T-helper 9 cell (primary cell): ENCODE measurements at regions not wholly inside any gene's neighbourhood (a gene's known extent, or its start where the extent isn't known, plus 50 kb on each side); places are given as distances from the start of the nearest gene placed in this dataset.

Experiments used
- DNase-seq: peaks from one replicate; pipeline ENCODE4 v3.0.0-alpha.2; 2020

DNA sequence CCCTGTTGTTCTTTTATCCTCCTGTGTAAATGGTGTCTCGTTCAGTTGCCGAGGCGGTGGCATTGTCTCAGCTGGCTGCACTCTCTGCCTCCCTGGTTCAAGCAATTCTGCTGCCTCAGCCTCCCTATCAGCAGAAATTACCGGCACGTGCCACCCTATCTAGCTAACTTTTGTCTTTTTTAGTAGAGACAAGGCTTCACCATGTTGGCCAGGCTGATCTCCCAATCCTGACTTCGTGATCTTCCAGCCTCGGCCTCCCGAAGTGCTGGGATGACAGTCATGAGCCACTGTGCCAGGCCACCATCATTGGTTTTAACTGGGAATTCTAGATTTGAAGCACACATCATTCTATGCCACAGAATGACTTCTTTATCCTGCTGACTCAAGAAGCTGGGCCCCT, 175.3 kb upstream of the ALG10B start:
- no peak for DNase-seq

DNA sequence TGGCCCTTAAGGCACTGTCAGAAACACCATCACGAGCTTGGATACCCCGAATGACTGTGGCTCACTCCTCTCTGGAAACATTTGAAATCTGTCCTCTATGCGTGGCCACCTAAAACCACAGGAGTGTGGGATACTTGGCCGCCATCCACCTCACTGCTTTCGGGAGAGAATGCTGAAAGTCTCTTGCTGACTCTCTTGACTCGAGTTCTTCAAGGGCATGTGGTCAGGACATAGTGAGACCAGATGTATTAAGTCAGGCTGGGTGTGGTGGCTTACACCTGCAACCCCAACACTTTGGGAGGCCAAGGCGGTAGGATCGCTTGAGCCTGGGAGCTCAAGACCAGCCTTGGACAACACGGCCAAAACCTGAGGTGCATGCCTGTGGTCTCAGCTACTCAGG, 174.7 kb upstream of the ALG10B start:
- no peak for DNase-seq

DNA sequence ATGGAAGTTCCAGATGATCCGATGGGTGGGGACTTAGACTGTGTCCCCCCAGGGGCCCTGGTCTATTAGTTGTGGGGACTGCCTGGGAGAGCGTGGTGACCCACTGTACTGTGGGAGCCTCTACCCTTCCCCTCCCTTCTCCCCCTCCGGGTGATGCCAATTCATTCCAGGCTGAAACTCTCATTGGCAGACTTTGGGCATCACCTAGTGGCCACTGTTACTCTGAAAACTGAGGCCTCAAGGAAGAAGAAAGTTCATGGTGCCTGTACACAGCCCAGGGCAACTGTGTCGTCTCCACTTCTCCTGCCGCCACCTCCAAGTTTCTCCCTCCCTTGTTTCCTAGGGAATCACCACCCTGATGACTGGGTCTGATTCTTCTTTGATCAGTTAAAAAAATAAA, 173.6 kb upstream of the ALG10B start:
- no peak for DNase-seq

DNA sequence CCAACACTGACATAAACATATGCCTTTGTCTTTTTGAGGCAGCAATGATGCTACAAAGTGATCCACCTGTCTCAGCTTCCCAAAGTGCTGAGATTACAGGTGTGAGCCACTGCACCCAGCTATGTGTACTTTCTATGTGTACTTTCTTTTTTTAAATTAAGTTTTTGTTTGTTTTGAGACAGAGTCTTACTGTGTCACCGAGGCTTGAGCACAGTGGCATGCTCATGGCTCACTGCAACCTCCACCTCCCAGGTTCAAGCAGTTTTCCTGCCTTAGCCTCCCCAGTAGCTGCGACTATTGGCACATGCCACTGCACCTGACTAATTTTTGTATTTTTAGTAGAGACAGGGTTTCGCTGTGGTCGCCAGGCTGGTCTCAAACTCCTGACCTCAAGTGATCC, 172.5 kb upstream of the ALG10B start:
- no peak for DNase-seq

DNA sequence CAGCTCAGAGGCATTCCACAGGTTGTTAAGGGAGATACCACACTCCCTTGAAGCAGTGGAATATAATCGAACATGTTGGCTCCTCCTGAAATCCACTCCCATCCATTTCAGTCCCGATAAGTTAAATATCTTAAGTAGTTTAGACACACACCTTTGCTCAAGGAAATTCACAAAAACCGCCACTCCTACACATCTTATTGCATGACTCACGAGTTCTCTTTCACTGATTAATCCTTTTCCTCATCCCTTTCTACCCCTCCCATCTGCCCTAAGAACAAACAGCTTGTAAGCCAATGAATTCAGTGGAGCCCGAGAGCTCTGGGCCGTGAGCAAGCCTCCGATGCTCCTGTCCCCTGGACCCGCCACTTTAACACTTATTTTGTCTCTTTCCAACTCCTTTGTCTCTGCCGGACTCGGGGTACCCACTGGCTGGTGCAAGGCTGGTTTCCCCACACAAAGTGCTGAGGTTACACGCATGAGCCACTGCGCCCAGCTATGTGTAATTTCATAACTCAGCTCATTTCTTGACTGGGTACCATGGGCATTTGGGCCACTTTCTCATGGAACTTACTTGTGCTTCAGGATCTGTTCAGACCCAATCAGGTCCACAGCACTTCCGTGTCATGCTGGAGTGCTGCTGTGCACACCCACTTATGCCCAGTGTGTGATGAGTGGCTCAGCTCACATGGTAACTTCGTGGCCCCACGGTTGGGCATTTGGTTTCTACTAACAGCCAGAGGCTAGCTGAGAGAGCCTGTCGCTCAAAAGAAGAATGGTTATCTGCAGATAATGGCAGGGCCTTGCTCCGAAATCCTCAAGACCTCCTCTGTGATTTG, 171.8 kb upstream of the ALG10B start:
- DNase-seq = no peak

DNA sequence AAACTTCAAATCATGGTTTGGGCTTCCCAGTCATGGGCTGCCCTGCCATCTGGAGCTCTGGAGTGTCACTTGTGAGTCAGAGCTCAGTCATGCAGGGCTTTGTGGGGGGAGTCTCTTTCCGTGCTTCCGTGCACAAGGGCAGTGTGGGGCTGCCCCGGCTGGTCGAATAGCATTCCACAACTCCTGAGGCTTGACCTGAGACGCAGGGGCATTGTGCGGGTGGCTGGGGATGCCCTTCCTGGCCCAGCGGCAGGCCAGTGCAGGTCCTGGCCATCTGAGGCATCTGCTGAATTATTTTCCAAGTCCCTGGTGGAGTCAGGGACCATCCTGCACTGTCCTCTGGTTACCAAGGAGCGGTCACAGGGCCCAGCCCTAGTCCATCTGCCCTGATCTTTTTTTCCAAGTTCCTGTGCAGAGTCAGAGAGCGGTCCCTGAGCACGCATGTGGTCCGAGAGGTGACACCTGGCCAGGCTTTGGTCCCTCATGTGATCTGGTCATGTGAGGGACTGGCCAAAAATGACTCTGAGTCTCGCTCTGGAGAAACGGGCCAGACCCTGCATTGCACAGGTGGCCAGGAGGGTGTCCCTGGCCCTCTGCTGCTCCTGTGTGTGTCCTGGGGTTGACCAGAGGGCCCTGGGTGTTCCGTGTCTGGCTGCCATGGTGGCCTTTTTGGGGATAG, 167.0 kb upstream of the ALG10B start:
- DNase-seq = no peak

DNA sequence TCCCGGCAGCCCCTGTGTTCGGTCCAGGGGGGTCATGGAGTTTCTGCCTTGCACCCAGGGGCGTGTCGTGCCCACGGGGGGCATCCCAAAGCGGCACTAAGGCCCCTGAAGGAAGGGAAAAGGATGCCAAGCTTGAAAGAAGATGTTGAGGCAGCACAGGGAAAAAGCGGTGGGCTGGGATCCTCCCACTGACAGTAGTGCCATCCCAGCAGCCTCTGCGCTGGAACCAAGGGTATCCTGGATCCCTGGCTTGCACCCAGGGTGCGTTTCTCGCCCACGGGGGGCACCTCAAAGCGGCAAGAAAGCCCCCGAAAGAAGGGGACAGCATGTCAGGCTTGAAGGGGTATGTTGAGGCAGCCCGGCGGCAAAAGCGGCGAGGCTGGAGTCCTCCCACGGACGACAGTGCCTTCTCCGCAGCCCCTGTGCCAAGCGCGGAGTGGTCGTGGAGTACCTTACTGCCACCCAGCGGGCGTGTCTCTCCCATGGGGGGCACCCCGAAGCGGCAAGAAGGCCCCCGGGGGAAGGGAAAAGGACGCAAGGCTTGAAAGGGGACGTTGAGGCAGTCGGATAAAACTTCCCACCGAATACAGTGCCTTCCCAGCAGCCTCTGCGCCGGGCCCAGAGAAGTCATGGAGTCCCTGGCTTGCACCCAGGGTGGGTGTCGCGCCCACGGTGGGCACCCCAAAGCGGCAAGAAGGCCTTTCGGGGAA, 164.4 kb upstream of the ALG10B start:
- DNase-seq = no peak

DNA sequence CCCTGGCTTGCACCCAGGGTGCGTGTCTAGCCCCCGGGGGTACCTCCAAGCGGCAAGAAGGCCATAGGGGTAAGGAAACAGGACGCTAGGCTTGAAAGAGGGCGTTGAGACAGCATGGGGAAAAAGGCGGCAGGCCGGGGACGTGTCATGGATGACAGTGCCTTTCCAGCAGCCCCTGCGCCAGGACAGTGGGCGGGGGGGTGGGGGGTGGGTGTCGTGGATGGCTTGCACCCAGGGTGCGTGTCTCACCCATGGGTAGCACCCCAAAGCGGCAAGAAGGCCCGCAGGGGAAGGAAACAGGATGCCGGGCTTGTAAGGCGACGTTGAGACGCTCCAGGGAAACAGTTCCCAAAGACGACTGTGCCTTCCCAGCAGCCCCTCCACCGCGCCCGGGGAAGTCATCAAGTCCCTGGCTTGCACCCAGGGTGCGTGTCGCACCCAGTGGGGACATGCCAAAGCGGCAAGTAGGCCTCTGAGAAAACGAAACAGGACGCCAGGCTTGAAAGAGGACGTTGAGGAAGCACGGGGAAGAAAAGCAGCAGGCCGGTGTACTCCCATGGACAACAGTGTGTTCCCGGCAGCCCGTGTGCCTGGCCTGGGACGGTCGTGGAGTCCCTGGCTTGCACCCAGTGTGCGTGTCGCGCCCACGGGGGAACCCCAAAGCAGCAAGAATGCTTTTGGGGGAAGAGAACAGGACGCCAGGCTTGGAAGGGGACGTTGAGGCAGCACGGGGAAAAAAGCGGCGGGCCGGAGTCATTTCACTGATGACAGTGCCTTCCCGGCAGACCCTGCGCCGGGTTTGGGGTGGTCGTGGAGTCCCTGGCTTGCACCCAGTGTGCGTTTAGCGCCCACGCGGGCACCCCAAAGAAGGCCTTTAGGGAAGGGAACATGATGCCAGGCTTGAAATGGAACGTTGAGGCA, 163.5 kb upstream of the ALG10B start:
- no peak for DNase-seq

DNA sequence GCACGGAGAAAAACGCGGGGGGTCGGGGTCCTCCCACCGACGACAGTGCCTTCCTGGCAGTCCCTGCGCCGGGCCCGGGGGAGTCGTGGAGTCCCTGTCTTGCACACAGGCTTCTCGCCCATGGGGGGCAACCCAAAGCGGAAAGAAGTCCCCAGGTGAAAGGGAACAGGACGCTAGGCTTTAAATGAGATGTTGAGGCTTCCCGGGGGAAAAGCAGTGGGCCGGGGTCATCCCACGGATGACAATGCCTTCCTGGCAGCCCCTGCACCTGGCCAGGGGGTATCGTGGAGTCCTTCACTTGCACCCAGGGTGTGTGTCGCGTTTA, 162.9 kb upstream of the ALG10B start:
- no peak for DNase-seq

DNA sequence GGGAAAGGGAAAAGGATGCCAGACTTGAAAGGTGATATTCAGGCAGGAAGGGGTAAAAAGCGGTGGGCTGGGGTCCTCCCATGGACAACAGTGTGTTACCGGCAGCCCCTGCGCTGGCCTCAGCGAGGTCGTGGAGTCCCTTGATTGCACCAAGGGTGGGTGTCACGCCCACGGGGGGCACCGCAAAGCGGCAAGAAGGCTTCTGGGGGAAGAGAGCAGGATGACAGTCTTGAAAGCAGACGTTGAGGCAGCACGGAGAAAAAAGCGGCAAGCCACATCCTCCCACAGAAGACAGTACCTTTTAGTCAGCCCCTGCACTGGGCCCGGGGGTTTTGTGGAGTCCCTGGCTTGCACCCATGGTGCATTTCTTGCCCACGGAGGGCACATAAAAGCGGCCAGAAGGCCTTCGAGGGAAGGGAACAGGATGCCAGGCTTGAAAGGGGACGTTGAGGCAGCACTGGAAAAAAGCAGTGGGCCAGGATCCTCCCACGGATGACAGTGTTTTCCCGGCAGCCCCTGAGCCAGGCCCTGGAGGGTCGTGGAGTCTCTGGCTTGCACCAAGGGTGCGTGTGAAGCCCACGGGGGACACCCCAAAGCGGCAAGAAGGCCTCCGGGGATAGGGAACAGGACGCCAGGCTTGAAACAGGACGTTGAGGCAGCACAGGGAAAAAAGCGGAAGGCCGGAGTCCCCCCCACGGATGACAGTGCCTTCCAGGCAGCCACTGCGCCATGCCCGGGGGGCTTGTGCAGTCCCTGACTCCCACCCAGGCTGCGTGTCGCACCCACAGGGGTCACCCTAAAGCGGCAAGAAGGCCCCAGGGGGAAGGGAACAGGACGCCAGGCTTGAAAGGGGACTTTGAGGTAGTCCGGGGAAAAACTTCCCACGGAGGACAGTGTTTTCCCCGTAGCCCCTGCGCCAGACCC, 162.2 kb upstream of the ALG10B start:
- no peak for DNase-seq

DNA sequence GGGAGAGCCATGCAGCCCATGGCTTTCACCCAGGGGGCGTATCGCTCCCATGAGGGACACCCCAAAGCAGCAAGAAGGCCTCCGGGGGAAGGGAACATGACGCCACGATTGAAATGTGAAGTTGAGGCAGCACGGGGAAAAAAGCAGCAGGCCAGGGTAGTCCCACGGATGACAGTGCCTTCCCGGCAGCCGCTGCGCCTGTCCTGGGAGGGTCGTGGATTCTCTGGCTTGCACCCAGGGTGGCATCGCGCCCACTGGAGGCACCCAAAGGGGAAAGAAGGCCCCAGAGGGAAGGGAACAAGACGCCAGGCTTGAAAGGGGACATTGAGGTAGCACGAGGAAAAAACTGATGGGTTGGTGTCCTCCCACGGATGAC, 161.6 kb upstream of the ALG10B start:
- no peak for DNase-seq

DNA sequence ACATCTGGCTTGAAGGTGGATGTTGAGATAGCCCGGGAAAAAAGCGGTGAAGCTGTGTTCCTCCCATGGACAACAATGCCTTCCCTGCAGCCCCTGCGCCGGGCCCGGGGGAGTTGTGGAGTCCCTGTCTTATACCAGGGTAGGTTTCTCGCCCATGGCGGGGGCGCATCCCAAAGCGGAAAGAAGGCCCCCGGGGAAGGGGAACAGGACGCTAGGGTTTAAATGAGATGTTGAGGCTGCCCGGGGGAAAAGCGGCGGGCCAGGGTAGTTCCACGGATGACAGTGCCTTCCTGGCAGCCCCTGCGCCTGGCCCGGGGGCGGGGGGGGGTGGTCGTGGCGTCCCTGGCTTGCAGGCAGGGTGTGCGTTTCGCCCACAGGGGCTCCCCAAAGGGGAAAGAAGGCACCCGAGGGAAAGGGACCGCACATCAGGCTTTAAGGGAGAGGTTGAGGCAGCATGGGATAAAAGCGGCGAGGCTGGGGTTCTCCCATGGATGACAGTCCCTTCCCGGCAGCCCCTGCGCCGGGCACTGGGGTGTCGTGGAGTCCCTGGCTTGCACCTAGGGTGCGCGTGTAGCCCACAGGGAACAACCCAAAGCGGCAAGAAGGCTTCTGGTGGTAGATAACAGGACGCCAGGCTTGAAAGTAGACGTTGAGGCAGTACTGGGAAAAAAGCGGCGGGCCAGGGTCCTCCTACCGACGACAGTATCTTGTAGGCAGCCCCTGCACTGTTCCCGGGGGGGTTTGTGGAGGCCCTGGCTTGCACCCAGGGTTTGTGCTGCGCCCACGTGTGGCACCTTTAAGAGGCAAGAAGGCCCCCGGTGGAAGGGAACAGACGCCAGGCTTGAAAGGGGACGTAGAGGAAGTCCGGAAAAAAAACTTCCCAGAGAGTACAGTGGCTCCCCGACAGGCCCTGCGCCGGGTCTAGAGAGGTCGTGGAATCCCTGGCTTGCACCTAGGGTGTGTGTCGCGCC, 160.8 kb upstream of the ALG10B start:
- no peak for DNase-seq

DNA sequence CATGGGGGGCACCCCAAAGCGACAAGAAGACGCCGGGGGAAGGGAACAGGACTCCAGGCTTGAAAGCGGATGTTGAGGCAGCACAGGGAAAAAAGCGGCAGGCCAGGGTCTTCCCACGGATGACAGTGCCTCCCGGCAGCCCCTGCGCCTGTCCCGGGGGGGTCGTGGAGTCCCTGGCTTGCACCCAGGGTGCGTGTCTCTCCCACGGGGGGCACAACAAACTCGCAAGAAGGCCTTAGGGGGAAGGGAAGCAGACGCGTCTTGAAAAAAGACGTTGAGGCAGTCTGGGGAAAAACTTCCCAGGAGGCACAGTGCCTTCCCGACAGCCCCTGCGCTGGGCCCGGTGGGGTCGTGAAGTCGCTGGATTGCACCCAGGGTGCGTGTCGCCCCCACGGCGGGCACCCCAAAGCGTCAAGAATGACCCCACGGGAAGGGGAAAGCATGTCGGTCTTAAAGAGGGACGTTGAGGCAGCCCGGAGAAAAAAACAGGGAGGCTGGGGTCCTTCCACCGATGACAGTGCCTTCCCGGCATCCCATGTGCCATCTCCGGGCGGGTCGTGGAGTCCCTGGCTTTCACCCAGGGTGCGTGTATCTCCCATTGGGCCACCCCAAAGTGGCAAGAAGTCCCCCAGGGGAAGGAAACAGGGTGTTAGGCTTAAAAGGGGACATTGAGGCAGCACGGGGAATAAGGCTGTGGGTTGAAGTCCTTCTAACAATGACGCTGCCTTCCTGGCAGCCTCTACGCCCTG, 159.9 kb upstream of the ALG10B start:
- no peak for DNase-seq

DNA sequence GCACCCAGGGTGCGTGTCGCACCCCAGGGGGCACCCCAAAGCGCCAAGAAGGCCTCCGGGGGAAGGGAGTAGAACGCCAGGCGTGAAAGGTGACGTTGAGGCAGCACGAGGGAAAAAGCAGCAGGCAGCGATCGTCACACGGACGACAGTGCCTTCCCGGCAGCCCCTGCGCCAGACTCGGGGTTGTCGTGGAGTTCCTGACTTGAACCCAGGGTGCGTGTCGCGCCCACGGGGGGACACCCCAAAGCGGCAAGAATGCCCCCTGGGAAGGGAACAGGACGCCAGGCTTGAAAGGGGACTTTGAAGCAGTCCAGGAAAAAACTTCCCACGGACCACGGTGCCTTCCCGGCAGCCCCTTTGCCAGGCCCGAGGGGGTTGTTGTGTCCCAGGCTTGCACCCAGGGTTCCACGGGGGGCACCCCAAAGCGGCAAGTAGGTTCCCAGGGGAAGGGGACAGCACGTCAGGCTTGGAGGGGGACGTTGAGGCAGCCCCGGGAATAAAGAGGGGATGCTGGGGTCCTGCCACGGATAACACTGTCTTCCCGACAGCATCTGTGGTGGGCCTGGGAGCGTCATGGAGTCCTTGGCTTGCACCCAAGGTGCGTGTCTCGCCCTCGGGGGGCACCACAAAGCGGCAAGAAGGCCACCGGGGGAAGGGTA, 159.2 kb upstream of the ALG10B start:
- no peak for DNase-seq

DNA sequence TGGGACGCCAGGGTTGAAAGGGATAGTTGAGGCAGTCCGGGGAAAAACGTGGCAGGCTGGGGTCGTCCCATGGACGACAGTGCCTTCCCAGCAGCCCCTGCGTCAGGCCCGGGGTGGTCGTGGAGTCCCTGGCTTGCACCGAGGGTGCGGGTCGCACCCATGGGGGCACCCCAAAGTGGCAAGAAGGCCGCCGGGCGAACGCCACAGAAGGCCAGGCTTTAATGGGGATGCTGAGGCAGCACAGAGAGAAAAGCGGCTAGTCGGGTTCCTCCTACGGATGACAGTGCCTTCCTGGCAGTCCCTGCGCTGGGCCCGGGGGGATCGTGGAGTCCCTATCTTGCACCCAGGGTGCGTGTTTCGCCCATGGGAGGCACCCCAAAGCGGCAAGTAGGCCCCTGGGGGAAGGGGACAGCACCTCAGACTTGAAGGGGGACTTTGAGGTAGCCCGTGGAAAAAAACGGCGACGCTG, 158.6 kb upstream of the ALG10B start:
- no peak for DNase-seq

DNA sequence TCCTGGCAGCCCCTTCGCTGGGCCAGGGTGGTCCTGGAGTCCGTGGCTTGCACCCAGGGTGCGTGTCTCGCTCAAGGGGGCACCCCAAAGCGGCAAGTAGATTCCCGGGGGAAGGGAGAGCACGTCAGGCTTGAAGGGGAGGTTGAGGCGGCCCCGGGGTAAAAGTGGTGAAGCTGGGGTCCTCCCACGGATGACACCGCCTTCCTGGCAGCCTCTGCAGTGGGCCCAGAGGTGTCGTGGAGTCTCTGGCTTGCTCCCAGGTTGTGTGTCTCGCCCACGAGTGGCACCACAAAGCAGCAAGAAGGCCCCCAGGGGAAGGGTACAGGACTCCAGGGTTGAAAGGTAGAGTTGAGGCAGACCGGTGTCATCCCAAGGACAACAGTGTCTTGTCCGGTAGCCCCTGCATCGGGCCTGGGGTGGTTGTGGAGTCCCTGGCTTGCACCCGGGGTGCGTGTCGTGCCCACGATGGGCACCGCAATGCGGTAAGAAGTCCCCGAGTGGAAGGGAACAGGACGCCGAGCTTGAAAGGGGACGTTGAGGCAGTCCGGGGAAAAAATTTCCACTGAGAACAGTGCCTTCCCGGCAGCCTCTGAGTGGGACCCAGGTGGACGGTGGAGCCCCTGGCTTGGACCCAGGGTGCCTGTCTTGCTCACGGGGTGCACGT, 158.0 kb upstream of the ALG10B start:
- no peak for DNase-seq

DNA sequence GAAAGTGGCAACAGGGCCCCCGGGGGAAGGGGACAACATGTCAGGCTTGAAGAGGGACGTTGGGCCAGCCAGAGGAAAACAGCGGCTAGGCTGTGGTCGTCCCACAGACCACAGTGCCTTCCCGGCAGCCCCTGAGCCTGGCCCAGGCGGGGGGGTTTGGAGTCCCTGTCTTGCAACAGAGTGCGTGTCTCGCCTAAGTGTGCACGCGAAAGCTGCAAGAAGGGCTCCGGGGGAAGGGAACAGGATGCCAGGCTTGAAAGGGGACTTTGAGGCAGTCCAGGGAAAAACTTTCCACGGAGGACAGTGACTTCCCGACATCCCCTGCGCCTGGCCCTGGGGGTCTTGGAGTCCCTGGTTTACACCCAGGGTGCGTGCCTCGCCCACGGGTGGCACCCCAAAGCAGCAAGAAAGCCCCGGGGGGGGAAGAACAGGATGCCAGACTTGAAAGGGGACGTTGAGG, 157.5 kb upstream of the ALG10B start:
- DNase-seq = no peak

DNA sequence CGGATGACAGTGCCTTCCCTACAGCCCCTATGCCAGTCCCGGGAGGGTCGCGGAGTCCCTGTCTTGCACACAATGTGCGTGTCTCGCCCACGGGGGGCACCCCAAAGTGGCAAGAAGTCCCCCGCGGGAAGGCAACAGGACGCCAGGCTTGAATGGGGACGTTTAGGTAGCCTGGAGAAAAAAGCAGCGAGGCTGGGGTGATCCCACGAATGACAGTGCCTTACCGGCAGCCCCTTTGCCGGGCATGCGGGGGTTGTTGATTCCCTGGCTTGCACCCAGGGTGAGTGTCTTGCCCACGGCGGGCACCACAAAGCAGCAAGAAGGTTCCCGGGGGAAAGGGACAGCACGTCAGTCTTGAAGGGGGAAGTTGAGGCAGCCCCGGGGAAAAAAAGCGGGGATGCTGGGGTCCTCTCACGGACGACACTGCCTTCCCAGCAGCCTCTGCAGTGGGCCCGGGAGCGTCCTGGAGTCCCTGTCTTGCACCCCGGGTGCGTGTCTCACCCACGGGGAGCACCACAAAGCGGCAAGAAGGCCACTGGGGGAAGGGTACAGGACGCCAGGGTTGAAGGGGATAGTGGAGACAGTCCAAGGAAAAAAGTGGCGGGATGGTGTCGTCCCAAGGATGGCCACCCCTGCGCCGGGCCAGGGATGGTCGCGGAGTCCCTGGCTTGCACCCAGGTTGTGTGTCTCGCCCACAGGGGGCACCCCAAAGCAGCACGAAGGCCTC, 156.8 kb upstream of the ALG10B start:
- no peak for DNase-seq
